Astrocyte (in vitro differentiated cells and primary cell): ENCODE measurements at regions not wholly inside any gene's neighbourhood (a gene's known extent, or its start where the extent isn't known, plus 50 kb on each side); places are given as distances from the start of the nearest gene placed in this dataset.

Source experiments
- EZH2 ChIP-seq: IDR thresholded peaks from 2 replicates; pipeline ENCODE4 v1.6.1; 2012; ENCODE audit warnings: mild to moderate bottlenecking, low read length, inconsistent platforms; ENCODE audit not compliant: insufficient read depth
- TF ChIP-seq, protein P1 (sequence below): IDR thresholded peaks from 2 replicates; pipeline ENCODE4 v1.5.1; 2011; ENCODE audit warnings: low read depth, mild to moderate bottlenecking, inconsistent platforms, low read length, moderate library complexity; ENCODE audit not compliant: insufficient read depth

DNA sequence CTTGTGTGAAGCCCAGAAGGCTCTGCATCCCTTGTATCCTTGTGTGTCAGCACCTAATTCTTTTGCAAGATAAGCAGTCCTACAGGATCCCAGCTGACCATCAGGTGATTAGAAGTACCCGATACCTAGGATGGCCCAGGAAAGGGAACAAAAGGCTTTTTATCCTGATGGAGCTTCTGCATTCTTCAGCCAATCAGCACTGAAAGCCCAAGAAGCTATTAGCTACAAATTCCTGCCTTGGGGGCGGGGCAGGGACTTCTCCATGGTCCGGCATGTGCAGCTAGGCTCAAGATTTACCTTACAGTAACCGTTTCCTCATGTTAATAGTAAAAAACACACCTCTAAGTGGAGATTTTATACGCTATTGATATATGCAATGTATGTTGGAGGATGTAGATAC lies 264.6 kb upstream of the THUMPD2 start:
- TF ChIP-seq, protein P1, sequence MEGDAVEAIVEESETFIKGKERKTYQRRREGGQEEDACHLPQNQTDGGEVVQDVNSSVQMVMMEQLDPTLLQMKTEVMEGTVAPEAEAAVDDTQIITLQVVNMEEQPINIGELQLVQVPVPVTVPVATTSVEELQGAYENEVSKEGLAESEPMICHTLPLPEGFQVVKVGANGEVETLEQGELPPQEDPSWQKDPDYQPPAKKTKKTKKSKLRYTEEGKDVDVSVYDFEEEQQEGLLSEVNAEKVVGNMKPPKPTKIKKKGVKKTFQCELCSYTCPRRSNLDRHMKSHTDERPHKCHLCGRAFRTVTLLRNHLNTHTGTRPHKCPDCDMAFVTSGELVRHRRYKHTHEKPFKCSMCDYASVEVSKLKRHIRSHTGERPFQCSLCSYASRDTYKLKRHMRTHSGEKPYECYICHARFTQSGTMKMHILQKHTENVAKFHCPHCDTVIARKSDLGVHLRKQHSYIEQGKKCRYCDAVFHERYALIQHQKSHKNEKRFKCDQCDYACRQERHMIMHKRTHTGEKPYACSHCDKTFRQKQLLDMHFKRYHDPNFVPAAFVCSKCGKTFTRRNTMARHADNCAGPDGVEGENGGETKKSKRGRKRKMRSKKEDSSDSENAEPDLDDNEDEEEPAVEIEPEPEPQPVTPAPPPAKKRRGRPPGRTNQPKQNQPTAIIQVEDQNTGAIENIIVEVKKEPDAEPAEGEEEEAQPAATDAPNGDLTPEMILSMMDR: no peak
- no peak for TF ChIP-seq EZH2
